Suprapubic skin (tissue), 4 donors: ENCODE measurements at regions not wholly inside any gene's neighbourhood (a gene's known extent, or its start where the extent isn't known, plus 50 kb on each side); places are given as distances from the start of the nearest gene placed in this dataset.

Source experiments
- DNase-seq, 2 donors: peaks; one replicate each; pipeline ENCODE4 v3.0.0-alpha.2; 2019; ENCODE audit warnings: low spot score in 2 of 2
- H3K27ac ChIP-seq: fragments of 200-600 bp; sonication (generic); one replicate; pipeline ENCODE4 v1.5.1; 2019
- H3K27me3 ChIP-seq: fragments of 200-600 bp; sonication (generic); one replicate; pipeline ENCODE4 v1.5.1; 2019
- H3K36me3 ChIP-seq: fragments of 200-600 bp; sonication (generic); one replicate; pipeline ENCODE4 v1.5.1; 2019
- H3K4me1 ChIP-seq: fragments of 200-600 bp; sonication (generic); one replicate; pipeline ENCODE4 v1.5.1; 2019
- H3K4me3 ChIP-seq: fragments of 200-600 bp; sonication (generic); one replicate; pipeline ENCODE4 v1.5.1; 2019; ENCODE audit warnings: mild to moderate bottlenecking
- H3K9me3 ChIP-seq: fragments of 200-600 bp; sonication (generic); one replicate; pipeline ENCODE4 v1.5.1; 2019
- EP300 ChIP-seq: sonication (generic); formaldehyde crosslinking; IDR thresholded peaks from one replicate; pipeline ENCODE4 v1.6.1; 2017; ENCODE audit warnings: antibody characterized with exemption
- POLR2A ChIP-seq, 2 donors: fragments of 450-650 bp; IDR thresholded peaks; one replicate each; pipeline ENCODE4 v1.6.1; 2017; ENCODE audit warnings: antibody characterized with exemption in 2 of 2, mild to moderate bottlenecking in 2 of 2, moderate library complexity in 2 of 2
- POLR2AphosphoS5 ChIP-seq, 3 donors: sonication (generic); formaldehyde crosslinking; IDR thresholded peaks; one replicate each; pipeline ENCODE4 v1.6.1; 2017; ENCODE audit warnings: antibody characterized with exemption in 3 of 3
- WGBS: methylation state at CpG from one replicate; pipeline ENCODE4 v1.1.5; 2018; 5-methylcytosine and 5-hydroxymethylcytosine counted together
- TF ChIP-seq, protein P1 (sequence below), 2 donors: fragments of 200-600 bp in 1 of 2; fragments of 450-650 bp in 1 of 2; sonication (generic) in 1 of 2; IDR thresholded peaks; one replicate each; pipeline ENCODE4 v1.5.1; 2016 to 2019; ENCODE audit warnings: antibody characterized with exemption in 2 of 2, mild to moderate bottlenecking in 1 of 2, moderate library complexity in 1 of 2

DNA sequence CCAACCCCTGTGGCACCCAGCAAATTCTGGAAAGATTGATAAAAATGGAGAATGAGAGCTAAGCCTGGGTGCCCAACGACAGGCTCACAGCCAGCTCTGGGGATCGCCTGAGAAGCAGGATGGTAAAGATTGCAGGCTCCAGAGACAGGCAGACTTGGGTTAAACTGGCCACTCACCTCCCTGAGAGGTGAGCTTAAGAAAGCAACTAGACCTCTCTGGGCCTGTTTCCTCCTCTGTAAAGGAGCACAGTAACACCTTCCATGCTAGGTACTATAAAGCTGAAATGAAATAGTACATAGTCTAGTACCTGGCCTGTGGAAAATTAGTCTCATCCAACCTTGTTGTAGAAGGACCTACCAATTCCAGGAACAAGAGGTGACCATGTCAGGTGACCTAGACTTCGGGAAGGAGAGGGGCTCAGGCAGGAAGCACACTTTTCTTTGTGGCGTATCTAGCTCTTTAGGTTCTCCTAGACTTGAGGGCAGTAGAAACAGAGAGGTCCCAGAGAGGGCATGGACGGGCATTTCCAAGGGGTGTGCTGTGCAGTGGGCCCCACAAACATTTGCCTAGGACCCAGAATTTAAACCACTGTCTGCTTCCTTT lies 142.8 kb upstream of the MYLIP start:
- Histone ChIP-seq H3K4me1 (peaks cover under 1% of the 10 kb centered on the region), H3K27ac (no peak overlapping the region), H3K36me3 (no peaks in the 10 kb centered on the region), H3K9me3 (no peaks in the 10 kb centered on the region), H3K4me3 (no peak overlapping the region), H3K27me3 (no peaks in the 10 kb centered on the region)
- no peak for DNase-seq
- no peak for TF ChIP-seq POLR2AphosphoS5 (IDR thresholded peaks at IDR 0.05)
- TF ChIP-seq EP300: no peak
- no peak for TF ChIP-seq POLR2A (IDR thresholded peaks at IDR 0.05)
- WGBS: 80% methylated on average over 5 of the region's 5 CpGs

DNA sequence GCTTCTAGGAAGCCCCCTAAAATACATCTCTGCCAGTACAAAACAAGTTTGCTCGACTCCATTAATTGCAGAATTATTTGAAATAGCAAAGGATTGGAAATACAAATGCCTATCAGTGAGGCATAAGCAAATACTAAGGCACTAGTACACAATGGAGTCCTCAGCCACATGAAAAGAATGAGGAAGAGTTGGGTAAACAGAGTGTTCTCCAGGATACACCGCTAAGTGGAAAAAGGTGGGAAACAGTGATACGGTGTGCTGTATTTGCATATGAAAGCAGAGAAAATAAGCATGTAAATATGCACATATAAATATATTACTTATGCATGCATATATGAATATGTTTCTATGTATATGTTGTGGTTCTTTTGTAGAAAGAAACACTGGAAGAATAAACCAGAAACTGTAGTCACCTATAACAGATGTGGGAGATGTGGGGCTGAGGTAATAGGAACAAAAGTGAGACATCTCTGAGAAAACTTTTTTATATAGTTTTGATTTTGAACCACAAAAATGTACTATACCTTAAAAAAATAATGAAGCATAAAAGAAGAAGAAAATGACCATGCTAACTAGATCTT lies 143.4 kb upstream of the MYLIP start:
- Histone ChIP-seq H3K4me3 (no peak overlapping the region), H3K9me3 (no peaks in the 10 kb centered on the region), H3K36me3 (no peaks in the 10 kb centered on the region), H3K4me1 (peaks cover 6% of the 10 kb centered on the region), H3K27me3 (no peaks in the 10 kb centered on the region), H3K27ac (no peak overlapping the region)
- DNase-seq: no peak
- WGBS: 86% methylated on average over 3 of the region's 3 CpGs
- TF ChIP-seq, protein P1, sequence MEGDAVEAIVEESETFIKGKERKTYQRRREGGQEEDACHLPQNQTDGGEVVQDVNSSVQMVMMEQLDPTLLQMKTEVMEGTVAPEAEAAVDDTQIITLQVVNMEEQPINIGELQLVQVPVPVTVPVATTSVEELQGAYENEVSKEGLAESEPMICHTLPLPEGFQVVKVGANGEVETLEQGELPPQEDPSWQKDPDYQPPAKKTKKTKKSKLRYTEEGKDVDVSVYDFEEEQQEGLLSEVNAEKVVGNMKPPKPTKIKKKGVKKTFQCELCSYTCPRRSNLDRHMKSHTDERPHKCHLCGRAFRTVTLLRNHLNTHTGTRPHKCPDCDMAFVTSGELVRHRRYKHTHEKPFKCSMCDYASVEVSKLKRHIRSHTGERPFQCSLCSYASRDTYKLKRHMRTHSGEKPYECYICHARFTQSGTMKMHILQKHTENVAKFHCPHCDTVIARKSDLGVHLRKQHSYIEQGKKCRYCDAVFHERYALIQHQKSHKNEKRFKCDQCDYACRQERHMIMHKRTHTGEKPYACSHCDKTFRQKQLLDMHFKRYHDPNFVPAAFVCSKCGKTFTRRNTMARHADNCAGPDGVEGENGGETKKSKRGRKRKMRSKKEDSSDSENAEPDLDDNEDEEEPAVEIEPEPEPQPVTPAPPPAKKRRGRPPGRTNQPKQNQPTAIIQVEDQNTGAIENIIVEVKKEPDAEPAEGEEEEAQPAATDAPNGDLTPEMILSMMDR (IDR thresholded peaks at IDR 0.05): no peak
- no peak for TF ChIP-seq POLR2AphosphoS5 (IDR thresholded peaks at IDR 0.05)
- TF ChIP-seq POLR2A (IDR thresholded peaks at IDR 0.05): no peak
- no peak for TF ChIP-seq EP300

DNA sequence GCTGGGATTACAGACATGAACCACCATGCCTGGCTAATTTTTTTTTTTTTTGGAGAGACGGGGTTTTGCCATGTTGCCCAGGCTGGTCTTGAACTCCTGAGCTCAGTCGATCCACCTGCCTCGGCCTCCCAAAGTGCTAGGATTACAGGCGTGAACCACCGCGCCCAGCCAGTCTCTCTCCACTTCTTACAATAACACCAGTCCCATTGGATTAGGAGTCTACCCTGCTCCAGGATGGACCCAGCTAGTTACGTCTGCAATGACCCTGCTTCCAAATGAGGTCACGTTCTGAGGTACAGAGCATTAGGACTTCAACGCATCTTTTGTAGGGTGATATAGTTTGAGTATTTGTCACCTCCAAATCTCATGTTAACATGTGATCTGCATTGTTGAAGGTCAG lies 146.9 kb upstream of the MYLIP start:
- Histone ChIP-seq H3K9me3 (no peaks in the 10 kb centered on the region), H3K27me3 (no peaks in the 10 kb centered on the region), H3K4me1 (peaks cover 6% of the 10 kb centered on the region), H3K4me3 (no peak overlapping the region), H3K36me3 (no peaks in the 10 kb centered on the region), H3K27ac (no peak overlapping the region)
- DNase-seq: no peak
- WGBS: 98% methylated on average over 9 of the region's 9 CpGs
- TF ChIP-seq, protein P1 (IDR thresholded peaks at IDR 0.05): no peak
- TF ChIP-seq POLR2A (IDR thresholded peaks at IDR 0.05) (no peak), EP300 (no peak), POLR2AphosphoS5 (IDR thresholded peaks at IDR 0.05) (no peak)

DNA sequence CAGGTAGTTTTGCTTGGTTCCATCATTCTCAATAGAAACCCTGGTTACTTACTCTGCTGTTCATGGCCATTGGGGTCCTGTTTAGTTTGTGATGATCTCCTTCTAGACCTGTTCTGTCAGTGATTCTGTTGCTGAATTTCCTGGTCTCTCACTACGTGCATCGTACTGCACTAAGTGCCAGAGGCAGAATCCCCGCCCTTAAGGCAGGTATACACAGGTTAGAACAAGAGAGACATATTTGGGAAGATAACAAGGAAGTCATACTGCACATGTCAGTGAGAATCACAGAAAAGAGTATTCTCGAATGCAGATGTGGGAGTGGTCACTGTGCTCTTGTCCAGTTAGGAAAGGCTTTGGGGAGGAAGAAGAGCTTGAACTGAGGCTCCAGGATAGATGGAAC lies 148.1 kb upstream of the MYLIP start:
- no peak for DNase-seq
- H3K27ac ChIP-seq: no peak overlapping the region
- no peaks in the 10 kb centered on the region for H3K36me3 ChIP-seq
- H3K4me1 ChIP-seq: peaks cover 6% of the 10 kb centered on the region
- H3K27me3 ChIP-seq: no peaks in the 10 kb centered on the region
- TF ChIP-seq EP300 (no peak), POLR2AphosphoS5 (IDR thresholded peaks at IDR 0.05) (no peak), POLR2A (IDR thresholded peaks at IDR 0.05) (no peak)
- TF ChIP-seq, protein P1 (IDR thresholded peaks at IDR 0.05): no peak
- no peaks in the 10 kb centered on the region for H3K9me3 ChIP-seq
- 60% methylated on average over 4 of the region's 4 CpGs for WGBS
- no peak overlapping the region for H3K4me3 ChIP-seq

DNA sequence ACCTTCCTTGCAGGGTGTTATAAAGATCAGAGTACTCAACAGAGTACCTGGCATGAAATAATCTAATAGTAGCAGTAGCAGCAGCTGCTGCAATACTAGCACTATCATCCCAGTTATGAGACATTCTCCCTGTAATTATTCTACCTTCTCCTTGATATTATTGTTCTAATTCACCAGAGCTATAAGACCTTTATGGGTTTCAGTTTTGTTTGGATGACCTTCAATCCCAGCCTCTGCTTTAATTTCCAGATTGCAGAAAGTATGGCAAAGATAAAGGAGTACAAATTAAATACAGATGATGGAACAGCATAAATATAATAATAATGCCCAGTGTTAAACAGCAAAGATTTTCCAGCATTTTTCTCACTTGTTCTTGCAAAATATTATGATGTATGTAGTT lies 150.5 kb upstream of the MYLIP start:
- no peaks in the 10 kb centered on the region for H3K9me3 ChIP-seq
- no peaks in the 10 kb centered on the region for H3K27me3 ChIP-seq
- H3K4me3 ChIP-seq: no peak overlapping the region
- DNase-seq: no peak
- H3K36me3 ChIP-seq: no peaks in the 10 kb centered on the region
- TF ChIP-seq POLR2AphosphoS5 (IDR thresholded peaks at IDR 0.05): no peak
- TF ChIP-seq, protein P1 (IDR thresholded peaks at IDR 0.05): no peak
- H3K27ac ChIP-seq: no peak overlapping the region
- H3K4me1 ChIP-seq: peaks cover 6% of the 10 kb centered on the region

DNA sequence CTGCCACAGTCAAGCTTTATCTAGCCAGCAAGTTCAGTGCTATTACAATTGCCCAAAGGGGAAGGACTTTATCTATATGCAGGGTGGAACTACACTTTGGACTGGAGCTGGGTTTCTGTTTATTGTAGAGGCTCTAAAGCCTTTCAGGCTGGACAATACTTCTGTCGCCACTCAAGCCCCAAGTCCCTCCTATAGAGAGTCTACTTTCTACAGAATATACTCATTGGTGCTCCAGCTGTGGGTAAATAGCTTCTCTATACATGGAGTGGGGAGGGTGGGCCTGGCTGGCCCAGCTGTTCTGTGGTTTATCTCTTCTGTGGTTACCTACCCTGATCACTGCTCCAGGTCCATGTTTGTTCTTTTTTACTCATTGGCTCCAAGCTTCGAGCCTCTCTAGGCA lies 151.8 kb upstream of the MYLIP start:
- Histone ChIP-seq H3K9me3 (no peaks in the 10 kb centered on the region), H3K4me1 (peaks cover 6% of the 10 kb centered on the region), H3K4me3 (no peak overlapping the region), H3K27ac (no peak overlapping the region), H3K27me3 (no peaks in the 10 kb centered on the region), H3K36me3 (no peaks in the 10 kb centered on the region)
- WGBS: 93% methylated on average over 2 of the region's 2 CpGs
- no peak for DNase-seq
- TF ChIP-seq EP300 (no peak), POLR2AphosphoS5 (IDR thresholded peaks at IDR 0.05) (no peak), POLR2A (IDR thresholded peaks at IDR 0.05) (no peak)
- TF ChIP-seq, protein P1 (IDR thresholded peaks at IDR 0.05): no peak
